HepG2 (cell line): ENCODE measurements at regions not wholly inside any gene's neighbourhood (a gene's known extent, or its start where the extent isn't known, plus 50 kb on each side); places are given as distances from the start of the nearest gene placed in this dataset.

ENCODE experiments used
- ATAC-seq: fragments of 200-7000 bp; cut with Tn5 transposase; 3 replicates; pipeline ENCODE4 v1.9.1; 2020; ENCODE audit warnings: mild to moderate bottlenecking, moderate library complexity
- BruUV-seq: library from RNA; stranded (reverse); fragments of 400-500 nt; replicated peaks from 2 replicates; lab custom pipeline; 2021; lab: Mats Ljungman, UMichigan
- CTCF ChIA-PET: fragments of 300-600 bp; formaldehyde crosslinking; extraction: SDS; loops from one replicate; lab custom pipeline; 2021; ENCODE audit warnings: low total read pairs, inconsistent platforms, low intra/inter-chr PET ratio; lab: Yijun Ruan, JAX
- POLR2A ChIA-PET: fragments of 350-600 bp; sonication (Branson Sonifier 250); formaldehyde crosslinking; loops from one replicate; lab custom pipeline; 2020; ENCODE audit warnings: antibody characterized with exemption, inconsistent platforms; lab: Yijun Ruan, JAX
- DNase-seq: peaks from one replicate; pipeline ENCODE4 v3.0.0-alpha.2; 2015; ENCODE audit warnings: low spot score
- FAIRE-seq: peaks from 3 replicates; lab custom pipeline; 2011; peaks lifted over from hg19 to GRCh38; lab: Jason Lieb, UNC
- H2AFZ ChIP-seq: one replicate; pipeline ENCODE4 v1.6.1; 2011; ENCODE audit warnings: low read length, inconsistent platforms
- H3K27ac ChIP-seq: fragments of 300-600 bp; 3 replicates; pipeline ENCODE4 v1.8.0; 2011; ENCODE audit warnings: mixed run types, mild to moderate bottlenecking, mixed read lengths, low read length, inconsistent platforms; ENCODE audit not compliant: insufficient read depth; ENCODE audit errors: extremely low read length
- H3K27me3 ChIP-seq, 2 experiments: fragments of 200-600 bp in 1 of 2; 2 replicates in 1 of 2; 3 replicates in 1 of 2; pipeline versions ENCODE4 v1.6.0 to v1.8.0; 2011; ENCODE audit warnings: low read length in 2 of 2, mild to moderate bottlenecking in 2 of 2, moderate library complexity in 2 of 2, inconsistent platforms in 1 of 2; ENCODE audit not compliant: insufficient read depth in 2 of 2, control insufficient read depth in 1 of 2
- H3K36me3 ChIP-seq, 2 experiments: fragments of 200-600 bp in 1 of 2; replicated peaks in 1 of 2; 2 replicates in 1 of 2; 3 replicates in 1 of 2; pipeline versions ENCODE4 v1.5.1 to v1.8.0; 2011; ENCODE audit warnings: low read length in 2 of 2, inconsistent platforms in 1 of 2; ENCODE audit not compliant: insufficient read depth in 2 of 2, control insufficient read depth in 1 of 2
- H3K4me1 ChIP-seq: 2 replicates; pipeline ENCODE4 v1.5.1; 2012; ENCODE audit warnings: low read length, inconsistent platforms; ENCODE audit not compliant: insufficient read depth
- H3K4me2 ChIP-seq: 2 replicates; pipeline ENCODE4 v1.6.0; 2011; ENCODE audit warnings: low read depth, low read length, inconsistent platforms
- H3K4me3 ChIP-seq, 3 experiments: fragments of 200-600 bp in 1 of 3; sonication (generic), shearing (Covaris generic) in 1 of 3; replicated peaks in 1 of 3; 2 replicates each; pipeline ENCODE4 v1.5.1; 2011 to 2016; ENCODE audit warnings: low read length in 3 of 3, inconsistent platforms in 2 of 3, low read depth in 2 of 3, mild to moderate bottlenecking in 2 of 3, control low read depth in 1 of 3, mixed read lengths in 1 of 3; ENCODE audit not compliant: insufficient read depth in 1 of 3
- H3K79me2 ChIP-seq: one replicate; pipeline ENCODE4 v1.6.1; 2011; ENCODE audit warnings: low read length, inconsistent platforms; ENCODE audit not compliant: insufficient read depth
- H3K9ac ChIP-seq: 2 replicates; pipeline ENCODE4 v1.6.0; 2011; ENCODE audit warnings: mild to moderate bottlenecking, low read depth, low read length, inconsistent platforms; ENCODE audit not compliant: insufficient read depth
- H3K9me3 ChIP-seq: 2 replicates; pipeline ENCODE4 v1.5.1; 2012; ENCODE audit warnings: mild to moderate bottlenecking, low read length
- H4K20me1 ChIP-seq: 2 replicates; pipeline ENCODE4 v1.6.0; 2011; ENCODE audit warnings: inconsistent platforms, mild to moderate bottlenecking, low read length, moderate library complexity; ENCODE audit not compliant: insufficient read depth
- ATF5 ChIP-seq: sonication (generic); formaldehyde crosslinking; IDR thresholded peaks from 2 replicates; pipeline ENCODE4 v1.4.0; 2020; ENCODE audit warnings: mild to moderate bottlenecking, low read depth, missing genetic modification reagents
- CBX2 ChIP-seq, 2 experiments: fragments of 200-600 bp in 1 of 2; sonication (generic); formaldehyde crosslinking in 1 of 2; IDR thresholded peaks; 2 replicates each; pipeline versions ENCODE4 v1.7.0 to v1.8.1; 2018 to 2022; ENCODE audit warnings: low read depth in 2 of 2, low read length in 1 of 2, mild to moderate bottlenecking in 1 of 2, missing genetic modification reagents in 1 of 2
- CEBPB ChIP-seq: IDR thresholded peaks from 2 replicates; pipeline ENCODE4 v1.6.1; 2011; ENCODE audit warnings: low read depth, low read length, improper control_type of control experiment, borderline replicate concordance
- ETV6 ChIP-seq: sonication (generic); formaldehyde crosslinking; conservative IDR thresholded peaks from 2 replicates; pipeline ENCODE4 v1.4.0; 2020; ENCODE audit warnings: missing genetic modification reagents
- FOXK1 ChIP-seq: sonication (generic); formaldehyde crosslinking; IDR thresholded peaks from 2 replicates; pipeline ENCODE4 v1.4.0; 2020; ENCODE audit warnings: low read depth, missing genetic modification reagents, borderline replicate concordance
- JUNB ChIP-seq: sonication (generic); formaldehyde crosslinking; IDR thresholded peaks from 2 replicates; pipeline ENCODE4 v1.8.0; 2022; ENCODE audit warnings: missing genetic modification reagents, mild to moderate bottlenecking, borderline replicate concordance
- KAT7 ChIP-seq: IDR thresholded peaks from 2 replicates; pipeline ENCODE4 v1.6.1; 2018; ENCODE audit warnings: borderline replicate concordance, missing compliant biosample characterization
- PTBP1 ChIP-seq: fragments of 200-400 bp; formaldehyde crosslinking; IDR thresholded peaks from 2 replicates; pipeline ENCODE4 v1.6.1; 2018; ENCODE audit warnings: low read length, low read depth; ENCODE audit not compliant: poor library complexity, severe bottlenecking
- ZBTB10 ChIP-seq: sonication (generic); formaldehyde crosslinking; IDR thresholded peaks from 2 replicates; pipeline ENCODE4 v1.4.0; 2020; ENCODE audit warnings: missing genetic modification reagents, borderline replicate concordance
- ZFP90 ChIP-seq: sonication (generic); formaldehyde crosslinking; IDR thresholded peaks from 2 replicates; pipeline ENCODE4 v1.8.0; 2022; ENCODE audit warnings: missing genetic modification reagents, mild to moderate bottlenecking, inconsistent platforms, borderline replicate concordance
- ZNF598 ChIP-seq: sonication (generic); formaldehyde crosslinking; IDR thresholded peaks from 2 replicates; pipeline ENCODE4 v1.5.1; 2020; ENCODE audit warnings: mild to moderate bottlenecking, missing genetic modification reagents, borderline replicate concordance
- ZNF777 ChIP-seq: sonication (generic); formaldehyde crosslinking; IDR thresholded peaks from 2 replicates; pipeline ENCODE4 v1.4.0; 2020; ENCODE audit warnings: missing genetic modification reagents
- WGBS: methylation state at CpG from one replicate; pipeline ENCODE4 v1.1.6; 2017; ENCODE audit warnings: low lambda C conversion rate; 5-methylcytosine and 5-hydroxymethylcytosine counted together
- in situ Hi-C: cut with HindIII; loops from 2 replicates; pipeline ENCODE4 v1.10.0; 2017; ENCODE audit warnings: low pct_unique_long_range_greater_than_20kb; ENCODE audit not compliant: extremely low pct_ligation_motif_present
- intact Hi-C: fragments of 100-400 bp; cut with micrococcal nuclease; formaldehyde crosslinking; loops from one replicate; pipeline ENCODE4 v1.10.0; 2022; ENCODE audit not compliant: unreplicated experiment

GRCh38 chr7:10355816-10356215, 617.9 kb upstream of the PHF14 start:
- in situ Hi-C loops (no loop called here), intact Hi-C loops (no loop called here)
- no TSS peak for BruUV-seq
- no peak overlapping the region for H3K4me2 ChIP-seq
- ATAC-seq (no peak), FAIRE-seq (no peak), DNase-seq (no peak)
- peaks cover 98% of the 10 kb centered on the region for H3K9me3 ChIP-seq
- H3K79me2 ChIP-seq, result no peaks in the 10 kb centered on the region
- no peak overlapping the region for H3K4me3 ChIP-seq
- H3K27me3 ChIP-seq, result no peaks in the 10 kb centered on the region
- no peak overlapping the region for H3K9ac ChIP-seq
- ChIA-PET POLR2A (no interaction called here), CTCF (no interaction called here)
- H4K20me1 ChIP-seq, result no peaks in the 10 kb centered on the region
- no peaks in the 10 kb centered on the region for H3K36me3 ChIP-seq
- H3K4me1 ChIP-seq, result no peaks in the 10 kb centered on the region
- WGBS, result 0% methylated on average over 1 of the region's 2 CpGs
- no peak overlapping the region for H3K27ac ChIP-seq
- H2AFZ ChIP-seq, result no peak overlapping the region
- TF ChIP-seq ETV6 (CRISPR knock-in tag), result no peak
- no peak for TF ChIP-seq ATF5 (CRISPR knock-in tag)
- TF ChIP-seq ZBTB10 (CRISPR knock-in tag), result no peak
- no peak for TF ChIP-seq ZNF777

GRCh38 chr7:10360050-10360449, 613.6 kb upstream of the PHF14 start:
- WGBS, result 0% methylated on average over 1 of the region's 3 CpGs
- no TSS peak for BruUV-seq
- Histone ChIP-seq H4K20me1 (no peaks in the 10 kb centered on the region), H3K4me1 (no peaks in the 10 kb centered on the region), H3K27ac (no peak overlapping the region), H3K9ac (no peak overlapping the region), H3K79me2 (no peaks in the 10 kb centered on the region), H3K4me2 (no peak overlapping the region), H3K9me3 (peaks cover 96% of the 10 kb centered on the region), H3K36me3 (no peaks in the 10 kb centered on the region), H3K4me3 (no peak overlapping the region), H2AFZ (no peak overlapping the region), H3K27me3 (no peaks in the 10 kb centered on the region)
- ATAC-seq (no peak), FAIRE-seq (no peak), DNase-seq (no peak)
- POLR2A ChIA-PET, result no interaction called here
- CTCF ChIA-PET, result no interaction called here
- in situ Hi-C loops (no loop called here), intact Hi-C loops (no loop called here)
- TF ChIP-seq ZNF598 (CRISPR knock-in tag) (no peak), JUNB (CRISPR knock-in tag) (no peak), FOXK1 (no peak), CBX2 (IDR thresholded peaks at IDR 0.05; ENCODE audit: low read depth, low read length) (no peak), CBX2 (CRISPR knock-in tag; IDR thresholded peaks at IDR 0.05; ENCODE audit: low read depth) (no peak), ZFP90 (CRISPR knock-in tag) (no peak), KAT7 (CRISPR knock-in tag) (no peak), PTBP1 (no peak), CEBPB (no peak)
